ENCODE measurements at regions not wholly inside any gene's neighbourhood (a gene's known extent, or its start where the extent isn't known, plus 50 kb on each side); places are given as distances from the start of the nearest gene placed in this dataset.

- TF ChIP-seq POLR2A (IDR thresholded peaks at IDR 0.05) (no peak), CTCF (IDR thresholded peaks at IDR 0.05) (no peak)
These were observed 101.6 kb upstream of the TMEM132C start for GRCh38 chr12:128165387-128165786.

All from heart left ventricle (tissue), 13 donors.